Activated naive CD4-positive, alpha-beta T cell treated with anti-CD3 and anti-CD28 coated beads, Interleukin-2, amount 50 U/mL, for 24 hours (primary cell): ENCODE measurements at regions not wholly inside any gene's neighbourhood (a gene's known extent, or its start where the extent isn't known, plus 50 kb on each side); places are given as distances from the start of the nearest gene placed in this dataset.

Source experiments
- H3K27ac Mint-ChIP-seq: one replicate; pipeline ENCODE4 v1.8.0; 2021; ENCODE audit warnings: mild to moderate bottlenecking, mixed read lengths
- H3K27me3 Mint-ChIP-seq: one replicate; pipeline ENCODE4 v1.8.0; 2021; ENCODE audit warnings: mixed read lengths
- H3K36me3 Mint-ChIP-seq: one replicate; pipeline ENCODE4 v1.8.0; 2021; ENCODE audit warnings: mixed read lengths
- H3K4me1 Mint-ChIP-seq: one replicate; pipeline ENCODE4 v1.8.0; 2021; ENCODE audit warnings: mixed read lengths
- H3K4me3 Mint-ChIP-seq: one replicate; pipeline ENCODE4 v1.8.0; 2021; ENCODE audit warnings: mild to moderate bottlenecking, mixed read lengths
- H3K9me3 Mint-ChIP-seq: one replicate; pipeline ENCODE4 v1.8.0; 2021; ENCODE audit warnings: mixed read lengths

DNA sequence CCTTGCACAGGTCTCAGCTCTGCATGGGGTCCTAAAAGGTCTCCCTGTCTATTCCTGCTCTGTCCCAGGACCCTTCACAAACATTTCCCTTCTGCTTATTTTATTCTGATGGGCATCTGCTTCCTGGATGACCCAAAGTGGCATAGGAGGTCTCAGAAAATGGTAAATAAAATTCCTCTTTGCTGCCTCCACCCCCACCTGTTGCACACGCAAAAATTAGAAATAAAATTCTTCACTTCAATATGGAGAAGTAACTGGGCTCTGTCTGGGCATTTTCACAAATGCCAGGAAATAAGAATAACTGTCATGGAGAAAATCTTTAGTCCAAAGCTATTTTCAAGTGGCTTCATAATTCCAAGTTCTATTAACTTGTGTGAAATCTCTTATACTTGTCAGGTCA, 106.6 kb upstream of the MAP1B start:
- no peak overlapping the region for H3K4me3 Mint-ChIP-seq
- H3K9me3 Mint-ChIP-seq = no peaks in the 10 kb centered on the region
- H3K27ac Mint-ChIP-seq = peak overlapping the region; percentile 19
- H3K27me3 Mint-ChIP-seq = peaks cover 9% of the 10 kb centered on the region
- no peaks in the 10 kb centered on the region for H3K4me1 Mint-ChIP-seq
- H3K36me3 Mint-ChIP-seq = no peaks in the 10 kb centered on the region

DNA sequence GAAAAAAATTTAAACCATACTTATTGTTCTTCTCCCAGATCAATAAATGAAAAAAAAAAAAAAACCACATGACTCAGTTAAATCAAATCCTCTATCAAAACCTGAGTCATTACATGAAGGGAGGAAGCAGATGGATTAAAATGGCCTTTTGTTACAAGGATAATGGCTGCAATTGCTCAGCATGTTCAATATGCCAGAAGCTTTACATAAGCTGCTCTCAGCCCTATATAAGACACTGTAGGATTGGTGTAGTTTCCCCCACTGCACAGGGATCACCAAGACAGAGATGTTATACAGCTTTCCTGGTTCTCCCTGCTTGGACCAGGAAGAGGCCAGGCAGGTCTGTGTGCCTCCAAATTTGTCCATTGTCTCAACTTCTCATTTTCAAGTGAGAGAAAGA, 101.6 kb upstream of the MAP1B start:
- H3K36me3 Mint-ChIP-seq = no peaks in the 10 kb centered on the region
- H3K4me3 Mint-ChIP-seq = no peak overlapping the region
- H3K27me3 Mint-ChIP-seq = peaks cover 15% of the 10 kb centered on the region
- no peak overlapping the region for H3K27ac Mint-ChIP-seq
- H3K4me1 Mint-ChIP-seq = no peaks in the 10 kb centered on the region
- no peaks in the 10 kb centered on the region for H3K9me3 Mint-ChIP-seq

GRCh38 chr5:72006361-72006760, 100.9 kb upstream of the MAP1B start:
- H3K9me3 Mint-ChIP-seq = no peaks in the 10 kb centered on the region
- peaks cover 19% of the 10 kb centered on the region for H3K27me3 Mint-ChIP-seq
- H3K4me3 Mint-ChIP-seq = no peak overlapping the region
- no peak overlapping the region for H3K27ac Mint-ChIP-seq
- no peaks in the 10 kb centered on the region for H3K36me3 Mint-ChIP-seq
- H3K4me1 Mint-ChIP-seq = no peaks in the 10 kb centered on the region

DNA sequence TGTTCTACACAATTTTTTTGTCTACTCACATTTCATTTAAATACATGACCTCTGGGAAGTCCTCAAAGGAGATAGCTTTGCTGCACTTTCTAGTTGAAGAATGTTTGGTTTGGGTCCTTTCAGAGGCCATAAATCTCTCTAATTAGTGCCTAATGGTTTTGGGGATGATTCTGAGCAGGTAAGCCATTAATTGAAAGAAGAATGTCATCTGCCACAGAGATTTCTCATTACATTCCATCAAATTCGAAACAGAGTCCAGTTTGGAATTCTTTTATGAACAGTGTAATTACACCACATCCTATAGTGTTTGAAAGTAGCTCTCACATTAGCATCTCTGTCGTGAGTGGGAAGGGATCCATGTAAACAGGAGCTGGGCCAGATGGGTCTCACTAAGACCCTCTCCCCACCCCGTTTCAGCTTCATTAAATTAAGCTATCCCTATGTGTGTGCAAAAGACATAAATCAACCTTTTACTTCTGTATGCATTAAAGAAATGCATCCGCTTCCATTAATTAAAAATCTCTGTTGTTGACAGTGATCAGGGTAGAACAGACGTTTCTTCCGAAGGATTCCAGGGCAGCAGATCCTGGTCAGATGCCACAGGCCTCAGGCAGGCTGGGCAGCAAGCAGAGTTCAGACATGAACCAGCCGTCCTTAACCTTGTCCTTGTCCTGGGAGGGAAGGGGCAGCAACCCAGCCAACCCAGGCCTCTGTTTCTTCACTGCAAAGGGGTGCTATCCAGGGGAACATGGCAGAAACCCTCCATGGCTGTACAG, 99.8 kb upstream of the MAP1B start:
- H3K27me3 Mint-ChIP-seq = peaks cover 18% of the 10 kb centered on the region
- no peaks in the 10 kb centered on the region for H3K4me1 Mint-ChIP-seq
- no peaks in the 10 kb centered on the region for H3K9me3 Mint-ChIP-seq
- H3K4me3 Mint-ChIP-seq = no peak overlapping the region
- H3K27ac Mint-ChIP-seq = no peak overlapping the region
- no peaks in the 10 kb centered on the region for H3K36me3 Mint-ChIP-seq

- Mint-ChIP-seq H3K36me3 (no peaks in the 10 kb centered on the region), H3K27me3 (peaks cover 13% of the 10 kb centered on the region), H3K27ac (no peak overlapping the region), H3K4me3 (no peak overlapping the region), H3K9me3 (no peaks in the 10 kb centered on the region), H3K4me1 (no peaks in the 10 kb centered on the region)
These were observed 98.0 kb upstream of the MAP1B start for GRCh38 chr5:72009280-72009679.

DNA sequence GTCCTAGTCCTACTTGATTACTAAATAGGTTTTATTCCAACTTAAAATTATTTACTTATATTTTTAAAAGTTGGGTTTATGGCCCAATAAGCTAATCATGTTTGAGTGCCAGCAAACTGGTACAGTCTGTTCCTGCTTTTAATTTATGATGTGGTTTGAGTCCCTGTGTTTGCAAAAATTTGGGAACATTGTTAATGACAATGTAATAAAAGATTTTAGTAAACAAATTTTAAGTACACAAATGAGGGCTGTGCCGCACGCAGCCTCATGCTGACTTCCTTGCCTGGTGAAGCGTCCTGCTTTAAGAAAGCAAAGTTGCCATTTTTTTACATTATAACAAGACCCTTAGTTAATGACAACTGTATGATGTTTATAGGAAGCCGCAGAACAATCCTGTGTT, 96.8 kb upstream of the MAP1B start:
- Mint-ChIP-seq H3K9me3 (no peaks in the 10 kb centered on the region), H3K36me3 (no peaks in the 10 kb centered on the region), H3K4me3 (no peak overlapping the region), H3K4me1 (no peaks in the 10 kb centered on the region), H3K27me3 (peaks cover 11% of the 10 kb centered on the region), H3K27ac (no peak overlapping the region)

DNA sequence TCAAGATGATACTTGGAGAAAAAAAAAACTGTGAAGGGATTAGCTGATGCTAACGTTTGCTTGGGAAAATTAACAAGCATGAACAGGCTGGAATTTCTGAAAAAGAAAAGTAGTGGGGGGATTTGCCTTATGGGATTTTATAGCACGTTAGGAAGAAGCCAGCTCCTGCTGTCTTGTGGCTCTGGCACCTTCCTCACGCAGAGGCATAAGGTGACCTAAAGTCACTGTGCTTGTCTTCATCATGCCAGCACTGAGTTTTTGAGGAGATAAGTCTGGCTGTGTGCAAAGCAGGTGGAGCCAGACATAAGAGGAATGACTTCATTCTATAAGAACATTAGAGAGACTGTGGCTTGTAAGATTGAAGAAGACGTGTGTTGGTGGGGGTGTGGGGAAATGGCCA, 94.4 kb upstream of the MAP1B start:
- Mint-ChIP-seq H3K4me1 (no peaks in the 10 kb centered on the region), H3K9me3 (no peaks in the 10 kb centered on the region), H3K27me3 (peaks cover 8% of the 10 kb centered on the region), H3K27ac (no peak overlapping the region), H3K36me3 (no peaks in the 10 kb centered on the region), H3K4me3 (no peak overlapping the region)

- Mint-ChIP-seq H3K36me3 (no peaks in the 10 kb centered on the region), H3K9me3 (no peaks in the 10 kb centered on the region), H3K27me3 (peaks cover 6% of the 10 kb centered on the region), H3K4me1 (no peaks in the 10 kb centered on the region), H3K4me3 (no peak overlapping the region), H3K27ac (no peak overlapping the region)
These were observed 93.3 kb upstream of the MAP1B start for GRCh38 chr5:72013766-72014624.

- no peaks in the 10 kb centered on the region for H3K9me3 Mint-ChIP-seq
- H3K4me1 Mint-ChIP-seq = no peaks in the 10 kb centered on the region
- peaks cover 6% of the 10 kb centered on the region for H3K27me3 Mint-ChIP-seq
- no peaks in the 10 kb centered on the region for H3K36me3 Mint-ChIP-seq
- H3K27ac Mint-ChIP-seq = no peak overlapping the region
- H3K4me3 Mint-ChIP-seq = no peak overlapping the region
These were observed 92.1 kb upstream of the MAP1B start for GRCh38 chr5:72015103-72015548.

GRCh38 chr5:72018143-72018803, 89.0 kb upstream of the MAP1B start:
- Mint-ChIP-seq H3K27ac (no peak overlapping the region), H3K9me3 (no peaks in the 10 kb centered on the region), H3K27me3 (no peaks in the 10 kb centered on the region), H3K36me3 (no peaks in the 10 kb centered on the region), H3K4me1 (no peaks in the 10 kb centered on the region), H3K4me3 (no peak overlapping the region)

GRCh38 chr5:72020161-72020983, 86.9 kb upstream of the MAP1B start:
- H3K36me3 Mint-ChIP-seq = no peaks in the 10 kb centered on the region
- H3K9me3 Mint-ChIP-seq = peaks cover 4% of the 10 kb centered on the region
- no peak overlapping the region for H3K27ac Mint-ChIP-seq
- H3K27me3 Mint-ChIP-seq = peaks cover 2% of the 10 kb centered on the region
- H3K4me1 Mint-ChIP-seq = no peaks in the 10 kb centered on the region
- no peak overlapping the region for H3K4me3 Mint-ChIP-seq

- Mint-ChIP-seq H3K4me1 (no peaks in the 10 kb centered on the region), H3K4me3 (no peak overlapping the region), H3K36me3 (no peaks in the 10 kb centered on the region), H3K9me3 (peaks cover 4% of the 10 kb centered on the region), H3K27ac (no peak overlapping the region), H3K27me3 (peaks cover 2% of the 10 kb centered on the region)
These were observed 85.5 kb upstream of the MAP1B start for GRCh38 chr5:72021651-72022357.

DNA sequence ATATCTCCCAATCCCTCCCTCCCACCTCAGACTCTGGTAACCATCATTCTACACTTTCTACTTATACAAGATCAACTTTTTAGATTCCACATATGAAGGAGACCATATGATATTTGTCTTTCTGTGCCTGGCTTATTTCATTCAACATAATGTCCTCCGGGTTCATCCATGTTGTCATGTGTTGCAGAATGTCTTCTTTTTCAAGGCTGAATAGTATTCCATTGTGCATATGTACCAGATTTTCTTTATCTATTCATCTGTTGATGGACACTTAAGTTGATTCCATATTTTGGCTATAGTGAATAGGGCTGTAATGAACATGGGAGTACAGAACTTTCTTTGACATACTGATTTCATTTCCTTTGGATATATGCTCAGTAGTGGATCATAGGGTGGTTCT, 78.9 kb upstream of the MAP1B start:
- peaks cover 12% of the 10 kb centered on the region for H3K27me3 Mint-ChIP-seq
- H3K4me3 Mint-ChIP-seq = no peak overlapping the region
- no peaks in the 10 kb centered on the region for H3K4me1 Mint-ChIP-seq
- no peak overlapping the region for H3K27ac Mint-ChIP-seq
- H3K9me3 Mint-ChIP-seq = peaks cover 15% of the 10 kb centered on the region
- H3K36me3 Mint-ChIP-seq = no peaks in the 10 kb centered on the region

GRCh38 chr5:72030237-72030636, 77.0 kb upstream of the MAP1B start:
- Mint-ChIP-seq H3K27me3 (peaks cover 11% of the 10 kb centered on the region), H3K9me3 (peaks cover 10% of the 10 kb centered on the region), H3K4me3 (no peak overlapping the region), H3K4me1 (no peaks in the 10 kb centered on the region), H3K27ac (no peak overlapping the region), H3K36me3 (no peaks in the 10 kb centered on the region)

GRCh38 chr5:72032788-72033187, 74.5 kb upstream of the MAP1B start:
- Mint-ChIP-seq H3K27ac (no peak overlapping the region), H3K27me3 (peaks cover 19% of the 10 kb centered on the region), H3K4me1 (no peaks in the 10 kb centered on the region), H3K36me3 (peaks cover 2% of the 10 kb centered on the region), H3K4me3 (no peak overlapping the region), H3K9me3 (peaks cover 10% of the 10 kb centered on the region)
